HUES48 (cell line): ENCODE measurements at regions not wholly inside any gene's neighbourhood (a gene's known extent, or its start where the extent isn't known, plus 50 kb on each side); places are given as distances from the start of the nearest gene placed in this dataset.
"Not testable (repeated sequence)": the region's sequence is repeated elsewhere in the genome, so short reads cannot be mapped to it uniquely, and the experiment has no call there.

Experiments
- H3K27ac ChIP-seq: one replicate; pipeline ENCODE4 v1.7.0; 2013; ENCODE audit warnings: low read depth, low read length, inconsistent platforms
- H3K27me3 ChIP-seq: 2 replicates; pipeline ENCODE4 v1.6.1; 2013; ENCODE audit warnings: mild to moderate bottlenecking, low read length; ENCODE audit not compliant: control insufficient read depth, insufficient read depth
- H3K36me3 ChIP-seq: 2 replicates; pipeline ENCODE4 v1.6.1; 2013; ENCODE audit warnings: low read length; ENCODE audit not compliant: control insufficient read depth, insufficient read depth
- H3K4me1 ChIP-seq: 2 replicates; pipeline ENCODE4 v1.6.1; 2013; ENCODE audit warnings: mild to moderate bottlenecking, low read length; ENCODE audit not compliant: control insufficient read depth, insufficient read depth
- H3K4me3 ChIP-seq: 2 replicates; pipeline ENCODE4 v1.5.1; 2013; ENCODE audit warnings: mild to moderate bottlenecking, low read depth, low read length
- H3K9ac ChIP-seq: 2 replicates; pipeline ENCODE4 v1.6.1; 2013; ENCODE audit warnings: mild to moderate bottlenecking, low read depth, low read length, moderate library complexity
- H3K9me3 ChIP-seq: 2 replicates; pipeline ENCODE4 v1.6.1; 2013; ENCODE audit warnings: low read length; ENCODE audit not compliant: control insufficient read depth, insufficient read depth

- Histone ChIP-seq H3K36me3 (no peaks in the 10 kb centered on the region), H3K27me3 (no peaks in the 10 kb centered on the region), H3K27ac (no peak overlapping the region), H3K9me3 (no peaks in the 10 kb centered on the region), H3K9ac (no peak overlapping the region), H3K4me3 (no peak overlapping the region), H3K4me1 (no peaks in the 10 kb centered on the region)
Observed at GRCh38 chr2:35960596-35960995, 395.0 kb upstream of the CRIM1 start.

DNA sequence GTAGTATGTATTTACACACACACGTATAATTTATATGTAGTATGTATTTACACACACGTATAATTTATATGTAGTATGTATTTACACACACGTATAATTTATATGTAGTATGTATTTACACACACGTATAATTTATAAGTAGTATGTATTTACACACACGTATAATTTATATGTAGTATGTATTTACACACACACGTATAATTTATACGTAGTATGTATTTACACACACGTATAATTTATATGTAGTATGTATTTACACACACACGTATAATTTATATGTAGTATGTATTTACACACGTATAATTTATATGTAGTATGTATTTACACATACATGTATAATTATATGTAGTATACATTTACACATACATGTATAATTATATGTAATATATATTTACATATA is 398.5 kb upstream of the CRIM1 start:
- not testable (repeated sequence) for H3K9me3 ChIP-seq, H3K4me3 ChIP-seq, H3K36me3 ChIP-seq, H3K4me1 ChIP-seq, H3K9ac ChIP-seq, H3K27ac ChIP-seq, H3K27me3 ChIP-seq

DNA sequence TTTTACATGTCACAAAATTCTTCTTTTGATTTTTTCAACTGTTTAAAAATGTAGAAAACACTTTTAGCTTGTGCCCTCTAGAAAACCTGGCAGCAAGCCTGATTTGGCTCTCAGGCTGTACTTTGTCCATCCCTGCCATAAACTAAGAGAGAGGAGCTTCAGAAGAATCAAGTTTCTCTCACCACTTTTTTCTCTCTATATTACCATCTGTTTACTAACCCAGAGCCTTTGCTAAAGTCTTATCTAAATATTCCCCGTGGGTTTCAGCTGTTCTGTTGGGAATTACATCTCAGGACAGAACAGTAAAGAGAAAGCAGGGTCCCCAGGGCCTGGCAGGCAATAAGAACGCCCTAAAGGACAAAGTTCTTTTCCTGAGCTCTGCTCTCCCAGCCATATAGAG is 409.1 kb upstream of the CRIM1 start:
- Histone ChIP-seq H3K27ac (no peak overlapping the region), H3K9me3 (no peaks in the 10 kb centered on the region), H3K27me3 (no peaks in the 10 kb centered on the region), H3K4me3 (no peak overlapping the region), H3K9ac (no peak overlapping the region), H3K4me1 (no peaks in the 10 kb centered on the region), H3K36me3 (no peaks in the 10 kb centered on the region)

- no peak overlapping the region for H3K27ac ChIP-seq
- H3K36me3 ChIP-seq = no peaks in the 10 kb centered on the region
- H3K4me3 ChIP-seq = no peak overlapping the region
- no peaks in the 10 kb centered on the region for H3K27me3 ChIP-seq
- no peak overlapping the region for H3K9ac ChIP-seq
- no peaks in the 10 kb centered on the region for H3K4me1 ChIP-seq
- H3K9me3 ChIP-seq = no peaks in the 10 kb centered on the region
Observed at GRCh38 chr2:35938838-35939237, 416.7 kb upstream of the CRIM1 start.

GRCh38 chr2:35933031-35933430 is 422.5 kb upstream of the CRIM1 start:
- no peaks in the 10 kb centered on the region for H3K4me1 ChIP-seq
- no peak overlapping the region for H3K9ac ChIP-seq
- H3K36me3 ChIP-seq = no peaks in the 10 kb centered on the region
- no peaks in the 10 kb centered on the region for H3K27me3 ChIP-seq
- H3K4me3 ChIP-seq = no peak overlapping the region
- H3K27ac ChIP-seq = no peak overlapping the region
- H3K9me3 ChIP-seq = no peaks in the 10 kb centered on the region

GRCh38 chr2:35932276-35932963 is 423.2 kb upstream of the CRIM1 start:
- no peak overlapping the region for H3K27ac ChIP-seq
- H3K27me3 ChIP-seq = no peaks in the 10 kb centered on the region

DNA sequence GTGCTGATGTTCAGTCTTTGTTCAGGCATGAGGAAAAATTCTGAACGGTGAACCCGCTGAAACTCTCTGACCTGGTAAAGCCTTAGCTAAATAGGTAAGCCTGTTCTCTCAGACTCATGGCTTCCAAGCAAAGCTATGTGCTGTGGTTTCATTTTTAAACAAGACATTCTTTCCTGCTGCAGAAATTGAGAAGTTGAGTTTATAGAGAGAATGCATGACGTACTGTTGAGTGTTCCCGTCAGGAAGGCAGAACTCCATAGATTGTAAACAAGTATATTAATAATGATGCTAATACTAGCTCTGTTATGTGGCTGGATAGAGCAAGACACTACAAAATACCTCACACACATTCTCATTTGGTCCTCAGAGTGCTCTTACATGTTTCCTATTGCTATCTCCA is 424.0 kb upstream of the CRIM1 start:
- Histone ChIP-seq H3K9me3 (no peaks in the 10 kb centered on the region), H3K27me3 (no peaks in the 10 kb centered on the region), H3K27ac (no peak overlapping the region), H3K9ac (no peak overlapping the region), H3K36me3 (no peaks in the 10 kb centered on the region), H3K4me1 (no peaks in the 10 kb centered on the region), H3K4me3 (no peak overlapping the region)

More at GRCh38 chr2:35932276-35932963, 423.2 kb upstream of the CRIM1 start:
- Histone ChIP-seq H3K9ac (no peak overlapping the region), H3K9me3 (no peaks in the 10 kb centered on the region), H3K36me3 (no peaks in the 10 kb centered on the region), H3K4me1 (no peaks in the 10 kb centered on the region), H3K4me3 (no peak overlapping the region)

DNA sequence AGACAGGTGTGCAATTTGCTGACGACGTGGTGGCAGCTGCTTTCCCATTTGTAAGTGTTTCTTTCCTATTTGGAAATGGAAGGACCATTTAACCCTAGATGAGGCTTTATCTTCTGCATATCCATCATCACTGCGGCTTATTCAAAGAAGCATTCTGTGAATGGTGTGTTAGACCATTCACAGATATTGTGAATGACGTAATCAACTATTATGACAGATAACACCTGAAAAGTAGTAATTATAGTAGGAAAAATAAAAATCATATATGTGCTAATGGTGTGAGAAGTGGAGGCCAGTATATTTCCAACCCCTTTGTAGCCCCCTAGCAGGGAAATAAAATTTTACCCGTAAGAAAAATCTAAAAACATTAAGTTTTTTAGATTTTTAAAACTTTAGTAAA is 424.5 kb upstream of the CRIM1 start:
- Histone ChIP-seq H3K4me1 (no peaks in the 10 kb centered on the region), H3K27ac (no peak overlapping the region), H3K36me3 (no peaks in the 10 kb centered on the region), H3K9ac (no peak overlapping the region), H3K4me3 (no peak overlapping the region), H3K27me3 (no peaks in the 10 kb centered on the region), H3K9me3 (no peaks in the 10 kb centered on the region)

- Histone ChIP-seq H3K9ac (no peak overlapping the region), H3K9me3 (no peaks in the 10 kb centered on the region), H3K4me1 (no peaks in the 10 kb centered on the region), H3K36me3 (no peaks in the 10 kb centered on the region), H3K4me3 (no peak overlapping the region), H3K27me3 (no peaks in the 10 kb centered on the region), H3K27ac (no peak overlapping the region)
Observed at GRCh38 chr2:35929551-35929950, 426.0 kb upstream of the CRIM1 start.

- no peaks in the 10 kb centered on the region for H3K27me3 ChIP-seq
- H3K27ac ChIP-seq = no peak overlapping the region
Observed at GRCh38 chr2:35920061-35920460, 435.5 kb upstream of the CRIM1 start.

DNA sequence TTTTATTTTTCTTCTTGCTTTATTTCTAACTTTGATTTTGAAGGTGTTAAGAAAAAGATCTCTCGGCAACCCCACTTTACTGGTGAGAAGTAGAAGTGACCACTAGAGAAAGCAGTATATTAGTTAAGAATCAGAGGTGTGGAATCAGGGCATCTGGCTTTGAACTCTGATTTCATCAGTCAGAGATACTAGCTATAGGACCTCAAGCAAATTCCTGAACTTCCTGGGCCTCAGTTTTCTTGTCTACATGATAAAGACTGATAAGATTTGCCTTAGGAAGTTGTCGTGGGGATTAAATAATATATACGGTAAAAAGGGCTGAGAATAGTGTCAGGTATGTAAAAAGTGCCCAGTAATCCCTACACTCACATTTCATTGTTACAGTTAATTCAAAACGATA is 440.3 kb upstream of the CRIM1 start:
- Histone ChIP-seq H3K27ac (no peak overlapping the region), H3K4me1 (no peaks in the 10 kb centered on the region), H3K9me3 (no peaks in the 10 kb centered on the region), H3K36me3 (no peaks in the 10 kb centered on the region), H3K4me3 (no peak overlapping the region), H3K9ac (no peak overlapping the region), H3K27me3 (no peaks in the 10 kb centered on the region)

More at GRCh38 chr2:35920061-35920460, 435.5 kb upstream of the CRIM1 start:
- Histone ChIP-seq H3K4me1 (no peaks in the 10 kb centered on the region), H3K36me3 (no peaks in the 10 kb centered on the region), H3K9me3 (no peaks in the 10 kb centered on the region), H3K9ac (no peak overlapping the region), H3K4me3 (no peak overlapping the region)
